NOMO-1 treated with DMSO at 0.1 percent for 48 hours (cell line): ENCODE measurements at regions not wholly inside any gene's neighbourhood (a gene's known extent, or its start where the extent isn't known, plus 50 kb on each side); places are given as distances from the start of the nearest gene placed in this dataset.

ENCODE experiments used
- DNase-seq: peaks from one replicate; lab custom pipeline; 2025; ENCODE audit not compliant: unreplicated experiment; lab: John Stamatoyannopoulos, UW

DNA sequence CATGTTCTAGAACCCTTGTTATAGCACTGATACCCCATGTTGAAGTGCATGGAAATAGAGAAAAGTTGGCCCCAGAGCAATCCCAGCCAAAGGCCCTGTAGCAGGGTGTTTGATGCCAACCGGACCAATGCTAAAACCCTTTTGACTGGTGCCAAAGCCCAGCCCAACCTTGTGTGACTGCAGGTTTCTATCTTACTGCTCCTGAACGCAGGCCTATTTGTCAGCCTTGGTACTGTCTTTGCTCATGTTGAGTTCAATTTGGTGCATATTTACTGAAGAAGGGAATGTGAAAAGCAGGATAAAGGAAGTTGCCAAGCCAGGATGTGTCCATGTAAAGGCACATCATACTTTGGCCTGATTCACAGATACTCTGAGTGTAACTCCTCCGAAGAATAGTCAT is 51.7 kb upstream of the NFASC start:
- DNase-seq = no peak

DNA sequence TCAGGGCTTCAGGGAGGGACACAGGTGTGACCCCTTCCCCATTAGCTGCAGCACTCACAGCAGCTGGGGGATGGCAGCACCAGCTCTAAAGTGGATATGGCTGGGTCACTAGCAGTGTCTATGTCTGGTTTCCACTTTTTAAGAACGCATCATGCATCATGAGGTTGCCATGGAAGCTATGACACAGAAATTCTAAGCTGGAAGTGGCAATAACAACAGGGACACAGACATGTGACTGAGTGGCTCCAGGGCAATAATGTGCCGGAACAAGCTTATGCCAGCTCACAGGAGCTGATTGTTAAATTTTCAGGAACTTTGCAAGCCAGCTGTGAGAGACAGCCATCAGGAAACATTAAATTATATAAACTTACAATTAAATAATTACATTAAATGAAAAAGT is 51.2 kb upstream of the NFASC start:
- no peak for DNase-seq
